Large intestine (tissue), 3 donors: ENCODE measurements at regions not wholly inside any gene's neighbourhood (a gene's known extent, or its start where the extent isn't known, plus 50 kb on each side); places are given as distances from the start of the nearest gene placed in this dataset.
A peak's percentile ranks its signal among the peaks of the same experiment; 100 is the strongest.
"Not testable (repeated sequence)": the region's sequence is repeated elsewhere in the genome, so short reads cannot be mapped to it uniquely, and the experiment has no call there.

Source experiments
- DNase-seq, 2 donors: peaks; one replicate each; pipeline versions ENCODE4 v3.0.0 to v3.0.0-alpha.2; 2013
- H3K27ac ChIP-seq: one replicate; pipeline ENCODE4 v1.5.1; 2013; ENCODE audit warnings: low read length
- H3K27me3 ChIP-seq: 2 replicates; pipeline ENCODE4 v1.6.1; 2013; ENCODE audit warnings: low read length; ENCODE audit not compliant: control insufficient read depth, insufficient read depth
- H3K36me3 ChIP-seq: 2 replicates; pipeline ENCODE4 v1.6.1; 2013; ENCODE audit warnings: low read length; ENCODE audit not compliant: control insufficient read depth, insufficient read depth
- H3K4me1 ChIP-seq: one replicate; pipeline ENCODE4 v1.6.1; 2013; ENCODE audit warnings: low read length; ENCODE audit not compliant: control insufficient read depth, insufficient read depth
- H3K4me3 ChIP-seq: one replicate; pipeline ENCODE4 v1.5.1; 2013; ENCODE audit warnings: low read length
- H3K9me3 ChIP-seq: one replicate; pipeline ENCODE4 v1.6.1; 2013; ENCODE audit warnings: mild to moderate bottlenecking, low read depth, low read length, moderate library complexity; ENCODE audit not compliant: control insufficient read depth
- WGBS: methylation state at CpG from one replicate; pipeline ENCODE4 v1.1.5; 2013; ENCODE audit warnings: low lambda C conversion rate; ENCODE audit not compliant: insufficient coverage; 5-methylcytosine and 5-hydroxymethylcytosine counted together

DNA sequence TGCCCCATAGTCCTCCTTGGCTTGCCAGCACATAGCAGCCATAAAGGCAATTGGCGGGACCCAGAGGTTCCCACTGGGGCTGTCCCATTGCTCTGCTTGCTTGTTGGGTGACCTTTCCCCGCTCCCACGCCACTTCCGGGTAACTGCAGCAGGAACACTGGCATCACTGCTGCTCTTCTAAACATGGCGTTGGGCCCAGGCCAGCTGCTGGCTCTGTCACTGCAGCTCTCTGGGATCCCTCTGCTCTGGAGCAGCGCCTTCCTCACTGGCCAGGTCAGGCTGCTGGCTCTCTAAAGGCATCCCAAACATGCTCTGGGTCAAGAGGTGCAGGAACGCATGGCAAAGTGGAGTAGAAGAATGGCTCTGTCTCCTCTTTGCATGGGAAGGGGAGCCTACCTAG is 92.9 kb downstream of the DRD1 start:
- no peak overlapping the region for H3K27ac ChIP-seq
- no CpG with 5 or more reads among the region's 7 CpGs for WGBS
- DNase-seq: no peak
- H3K27me3 ChIP-seq: no peaks in the 10 kb centered on the region
- H3K4me1 ChIP-seq: no peaks in the 10 kb centered on the region
- H3K4me3 ChIP-seq: no peak overlapping the region
- H3K9me3 ChIP-seq: no peaks in the 10 kb centered on the region
- no peaks in the 10 kb centered on the region for H3K36me3 ChIP-seq

DNA sequence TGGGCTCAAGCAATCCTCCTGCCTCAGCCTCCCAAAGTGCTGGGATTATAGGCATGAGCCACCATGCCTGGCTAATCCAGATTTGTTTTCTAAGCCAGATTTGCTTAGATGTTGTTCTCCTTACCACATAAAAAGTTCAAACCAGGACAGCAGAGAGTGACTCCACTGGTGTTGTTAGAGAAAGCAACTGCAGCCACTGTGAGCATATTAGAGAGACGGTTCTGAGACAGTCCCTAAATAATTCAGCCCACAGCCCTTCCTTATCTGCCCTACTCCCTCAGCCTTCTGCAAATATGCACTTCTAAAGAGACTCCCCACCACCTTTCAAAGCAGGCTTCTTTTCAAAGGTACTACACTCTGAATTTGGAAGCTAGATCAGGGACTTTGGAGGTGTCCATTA is 96.1 kb downstream of the DRD1 start:
- H3K27ac ChIP-seq: no peak overlapping the region
- DNase-seq: no peak
- peaks cover 3% of the 10 kb centered on the region for H3K4me1 ChIP-seq
- H3K4me3 ChIP-seq: no peak overlapping the region
- no peaks in the 10 kb centered on the region for H3K27me3 ChIP-seq
- no peaks in the 10 kb centered on the region for H3K9me3 ChIP-seq
- WGBS: no CpG with 5 or more reads among the region's 1 CpG
- H3K36me3 ChIP-seq: no peaks in the 10 kb centered on the region

- WGBS: 60% methylated on average over 3 of the region's 5 CpGs
- H3K36me3 ChIP-seq: no peaks in the 10 kb centered on the region
- no peaks in the 10 kb centered on the region for H3K9me3 ChIP-seq
- peaks cover 3% of the 10 kb centered on the region for H3K4me1 ChIP-seq
- DNase-seq: no peak
- no peak overlapping the region for H3K4me3 ChIP-seq
- no peak overlapping the region for H3K27ac ChIP-seq
- H3K27me3 ChIP-seq: no peaks in the 10 kb centered on the region
Measured at GRCh38 chr5:175347027-175347426, 97.0 kb downstream of the DRD1 start.

DNA sequence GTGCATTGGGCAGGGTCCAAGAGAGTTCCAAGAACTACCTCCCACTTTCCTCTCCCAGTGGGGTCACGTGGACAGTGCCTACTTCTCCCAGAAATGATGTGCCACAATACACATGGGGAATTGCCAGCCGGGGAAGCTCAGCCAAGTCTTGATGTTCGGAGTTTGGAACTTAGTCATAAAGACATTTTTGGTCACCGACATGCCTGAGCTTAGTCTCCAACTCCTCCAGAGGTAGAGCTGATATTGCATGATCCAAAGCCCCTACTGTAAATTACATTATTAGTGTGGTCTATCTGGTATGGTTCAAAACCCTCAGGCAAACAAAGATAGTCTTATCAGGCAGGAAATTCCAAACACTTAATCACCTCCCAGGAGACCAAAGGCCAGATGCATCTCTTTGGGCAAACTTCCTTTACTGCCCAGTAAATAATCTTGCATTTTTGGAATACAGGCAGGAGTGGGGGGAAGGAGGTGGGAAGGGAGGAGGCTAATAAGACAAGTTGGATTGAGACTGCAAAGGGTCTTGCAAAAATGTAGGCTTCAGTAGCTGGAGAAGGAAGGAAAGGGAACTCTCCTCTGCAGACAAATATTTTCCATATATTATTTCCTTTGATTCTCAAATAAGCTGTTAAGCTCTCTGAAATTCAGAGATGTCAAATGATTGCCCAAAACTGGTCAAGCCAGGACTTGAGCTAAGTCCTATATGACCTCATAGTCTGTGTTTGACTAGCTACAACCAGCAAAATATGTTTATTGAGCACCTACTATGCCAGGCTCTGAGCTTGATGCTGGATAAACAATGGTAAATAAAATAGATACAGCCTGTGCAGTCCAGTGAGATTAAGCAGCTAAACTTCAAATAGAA is 99.4 kb downstream of the DRD1 start:
- no peak overlapping the region for H3K27ac ChIP-seq
- no peaks in the 10 kb centered on the region for H3K9me3 ChIP-seq
- H3K36me3 ChIP-seq: no peaks in the 10 kb centered on the region
- peak in 1 of 2 donors; percentile 32 for DNase-seq
- H3K27me3 ChIP-seq: no peaks in the 10 kb centered on the region
- no CpG with 5 or more reads among the region's 4 CpGs for WGBS
- peaks cover 3% of the 10 kb centered on the region for H3K4me1 ChIP-seq
- H3K4me3 ChIP-seq: no peak overlapping the region

DNA sequence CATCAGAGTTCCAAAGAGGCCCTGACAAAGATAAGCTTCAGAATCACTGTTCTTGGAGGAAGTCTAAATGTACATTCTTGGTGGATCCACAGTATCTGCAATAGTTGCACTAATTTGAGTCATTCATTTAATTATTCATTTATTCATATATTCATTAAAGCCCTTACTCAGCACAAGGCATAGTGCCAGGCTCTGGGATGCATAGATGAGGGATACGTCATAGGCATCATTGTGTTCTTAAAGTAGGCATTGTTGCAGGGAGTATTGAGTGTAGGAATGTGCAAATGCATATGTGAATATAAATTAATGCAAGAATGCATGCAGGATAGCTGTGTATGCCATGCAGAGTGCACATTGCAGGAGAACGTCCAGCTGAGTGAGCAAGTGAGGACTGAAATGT is 100.7 kb downstream of the DRD1 start:
- 60% methylated on average over 1 of the region's 2 CpGs for WGBS
- Histone ChIP-seq H3K36me3 (no peaks in the 10 kb centered on the region), H3K27ac (no peak overlapping the region), H3K9me3 (no peaks in the 10 kb centered on the region), H3K4me3 (no peak overlapping the region), H3K27me3 (no peaks in the 10 kb centered on the region), H3K4me1 (peaks cover 3% of the 10 kb centered on the region)
- no peak for DNase-seq

DNA sequence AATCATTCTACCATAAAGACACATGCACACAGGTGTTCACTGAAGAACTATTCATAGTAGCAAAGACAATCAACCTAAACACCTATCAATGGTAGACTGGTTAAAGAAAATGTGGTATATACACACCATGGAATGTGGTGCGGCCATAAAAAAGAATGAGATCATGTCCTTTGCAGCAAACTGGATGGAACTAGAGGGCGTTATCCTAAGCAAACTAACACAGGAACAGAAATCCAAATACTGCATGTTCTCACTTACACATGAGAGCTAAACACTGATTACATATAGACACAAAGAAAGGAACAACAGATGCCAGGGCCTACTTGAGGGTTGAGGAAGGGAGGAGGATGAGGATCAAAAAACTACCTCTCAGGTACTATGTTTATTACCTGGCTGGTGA is 103.8 kb downstream of the DRD1 start:
- 100% methylated on average over 1 of the region's 2 CpGs for WGBS
- no peaks in the 10 kb centered on the region for H3K36me3 ChIP-seq
- peaks cover 3% of the 10 kb centered on the region for H3K4me1 ChIP-seq
- no peak overlapping the region for H3K4me3 ChIP-seq
- no peaks in the 10 kb centered on the region for H3K27me3 ChIP-seq
- no peak overlapping the region for H3K27ac ChIP-seq
- DNase-seq: no peak
- H3K9me3 ChIP-seq: no peaks in the 10 kb centered on the region

GRCh38 chr5:175337680-175338079 is 106.3 kb downstream of the DRD1 start:
- Histone ChIP-seq H3K36me3 (no peaks in the 10 kb centered on the region), H3K27me3 (no peaks in the 10 kb centered on the region), H3K4me1 (no peaks in the 10 kb centered on the region), H3K27ac (no peak overlapping the region), H3K9me3 (no peaks in the 10 kb centered on the region), H3K4me3 (no peak overlapping the region)
- DNase-seq: no peak
- WGBS: no CpG with 5 or more reads among the region's 3 CpGs

DNA sequence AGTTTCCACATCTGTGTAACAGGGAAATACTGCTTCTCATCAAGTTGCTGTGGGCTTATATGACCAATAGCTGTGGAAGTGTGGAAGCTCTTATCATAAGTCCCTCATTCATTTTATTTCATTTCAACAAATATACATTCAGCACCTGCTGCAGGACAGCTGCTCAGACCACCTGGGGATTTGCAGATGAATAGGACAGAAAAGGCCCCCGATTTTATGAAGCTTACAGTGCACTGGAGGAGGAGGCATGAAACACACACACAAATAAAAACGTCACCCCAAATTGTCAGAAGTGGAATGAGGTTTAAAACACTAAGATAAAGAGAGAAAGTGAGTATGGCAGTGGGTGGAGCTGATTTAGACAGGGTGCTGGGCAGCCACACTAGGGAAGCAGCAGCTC is 107.2 kb downstream of the DRD1 start:
- no peaks in the 10 kb centered on the region for H3K4me1 ChIP-seq
- H3K4me3 ChIP-seq: no peak overlapping the region
- H3K9me3 ChIP-seq: no peaks in the 10 kb centered on the region
- no peak for DNase-seq
- no peak overlapping the region for H3K27ac ChIP-seq
- 17% methylated on average over 1 of the region's 2 CpGs for WGBS
- no peaks in the 10 kb centered on the region for H3K36me3 ChIP-seq
- no peaks in the 10 kb centered on the region for H3K27me3 ChIP-seq

DNA sequence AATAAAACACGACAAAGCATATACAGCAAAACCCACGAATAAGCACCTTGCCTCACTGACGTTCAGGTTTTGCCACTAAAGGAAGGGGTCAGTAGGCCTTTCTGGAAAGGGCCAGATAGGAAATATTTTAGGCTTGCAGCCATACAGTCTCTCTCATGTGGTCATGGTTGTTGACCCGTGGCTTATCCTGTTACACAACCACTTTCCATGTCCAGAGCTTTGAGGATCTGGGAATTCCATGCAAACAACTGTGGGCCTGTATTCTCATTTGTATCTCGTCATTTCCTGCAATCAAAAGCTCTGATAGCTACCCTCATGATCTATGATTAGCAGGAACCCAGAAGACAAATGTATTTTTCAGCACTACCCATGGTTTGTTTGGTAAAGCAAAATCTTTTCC is 108.3 kb downstream of the DRD1 start:
- no peak overlapping the region for H3K4me3 ChIP-seq
- peak in 1 of 2 donors; percentile 5 for DNase-seq
- H3K9me3 ChIP-seq: no peaks in the 10 kb centered on the region
- H3K36me3 ChIP-seq: no peaks in the 10 kb centered on the region
- no peaks in the 10 kb centered on the region for H3K27me3 ChIP-seq
- WGBS: no CpG with 5 or more reads among the region's 5 CpGs
- H3K4me1 ChIP-seq: no peaks in the 10 kb centered on the region
- no peak overlapping the region for H3K27ac ChIP-seq

DNA sequence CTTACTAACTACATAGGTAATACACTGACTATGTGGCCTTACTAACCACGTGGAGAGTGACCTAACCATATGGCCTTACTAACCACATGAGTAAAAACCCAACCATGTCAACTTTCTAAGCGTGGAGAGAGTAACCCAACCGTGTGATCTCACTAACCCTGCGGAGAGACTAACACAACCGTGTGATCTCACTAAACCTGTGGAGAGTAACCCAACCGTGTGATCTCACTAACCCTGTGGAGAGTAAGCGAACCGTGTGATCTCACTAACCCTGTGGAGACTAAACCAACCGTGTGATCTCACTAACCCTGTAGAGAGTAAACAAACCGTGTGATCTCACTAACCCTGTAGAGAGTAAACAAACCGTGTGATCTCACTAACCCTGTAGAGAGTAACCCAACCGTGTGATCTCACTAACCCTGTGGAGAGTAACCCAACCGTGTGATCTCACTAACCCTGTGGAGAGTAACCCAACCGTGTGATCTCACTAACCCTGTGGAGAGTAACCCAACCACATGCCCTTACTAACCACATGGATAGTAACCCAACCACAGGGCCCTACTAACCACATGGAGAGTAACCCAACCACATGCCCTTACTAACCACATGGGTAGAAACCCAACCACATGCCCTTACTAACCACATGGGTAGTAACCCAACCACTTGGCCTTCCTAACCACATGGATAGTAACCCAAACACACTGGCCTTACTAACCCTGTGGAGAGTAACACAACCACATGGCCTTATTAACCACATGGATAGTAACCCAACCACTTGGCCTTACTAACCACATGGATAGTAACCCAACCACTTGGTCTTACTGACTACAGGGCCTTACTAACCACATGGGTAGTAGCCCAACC is 112.6 kb downstream of the DRD1 start:
- H3K4me1 ChIP-seq, H3K27me3 ChIP-seq, H3K9me3 ChIP-seq, H3K36me3 ChIP-seq, DNase-seq, H3K4me3 ChIP-seq, H3K27ac ChIP-seq: not testable (repeated sequence)
- 20% methylated on average over 1 of the region's 14 CpGs for WGBS
